ENCODE measurements at regions not wholly inside any gene's neighbourhood (a gene's known extent, or its start where the extent isn't known, plus 50 kb on each side); places are given as distances from the start of the nearest gene placed in this dataset.

DNA sequence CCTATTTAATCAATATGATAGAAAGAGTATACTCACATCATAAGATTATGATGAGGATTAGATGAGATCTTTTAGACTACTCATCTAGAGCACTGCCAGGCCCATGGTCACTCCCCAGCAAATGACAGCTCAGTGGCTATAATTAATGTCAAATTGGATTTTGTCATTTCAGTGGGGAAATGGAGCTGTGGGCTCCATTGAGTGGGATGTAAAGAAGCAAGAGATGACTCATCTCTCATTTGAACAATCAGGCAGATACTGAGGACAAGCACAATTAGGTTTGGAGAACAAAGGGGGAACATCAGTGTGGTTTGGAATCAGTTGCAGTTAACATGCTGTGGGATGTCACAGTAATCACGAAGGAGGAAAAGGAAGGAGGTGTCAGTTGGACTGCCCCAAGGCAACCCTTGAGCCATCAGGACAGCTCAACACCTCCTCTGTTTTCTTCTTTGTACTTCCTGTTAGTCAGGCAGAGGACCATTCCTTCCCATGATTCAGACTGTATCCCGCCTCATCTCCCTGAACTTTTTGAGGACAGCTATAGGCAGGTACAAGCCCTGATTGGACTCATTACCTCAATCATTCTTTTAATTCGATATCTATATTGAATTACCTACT lies 473.7 kb upstream of the ISX start:
- Histone ChIP-seq H3K9me3 (ENCODE audit: control insufficient read depth in 1 of 2, insufficient read depth in 1 of 2, low read depth in 1 of 2, low read length in 2 of 2) (peaks cover 14 to 34% of the 10 kb centered on the region in 2 experiments; a peak in 2 of 4 replicates), H3K4me1 (ENCODE audit: control insufficient read depth in 1 of 2, insufficient read depth in 2 of 2, low read length in 2 of 2) (no peaks in the 10 kb centered on the region), H2AFZ (ENCODE audit: low read depth, low read length, poor library complexity, severe bottlenecking) (no peak overlapping the region), H3K4me3 (replicated peaks in 1 of 2; ENCODE audit: low read depth in 1 of 2, low read length in 2 of 2) (no peak overlapping the region), H3K9me2 (ENCODE audit: insufficient read depth) (no peaks in the 10 kb centered on the region), H3K27ac (ENCODE audit: low read depth, low read length) (no peak overlapping the region), H3K36me3 (ENCODE audit: control insufficient read depth in 1 of 2, insufficient read depth in 2 of 2, low read length in 2 of 2) (no peaks in the 10 kb centered on the region), H3K27me3 (ENCODE audit: insufficient read depth, low read length) (no peaks in the 10 kb centered on the region), H4K20me1 (ENCODE audit: insufficient read depth) (no peaks in the 10 kb centered on the region), H3K9ac (ENCODE audit: low read length) (no peak overlapping the region), H3K79me2 (ENCODE audit: insufficient read depth, low read length) (no peaks in the 10 kb centered on the region), H3K4me2 (ENCODE audit: low read length) (no peak overlapping the region)
- ChIA-PET POLR2A (no interaction called here), RAD21 (ENCODE audit: low non-redundant PET in 1 of 2, low total read pairs in 2 of 2, uncharacterized antibody in 2 of 2, unreplicated experiment in 2 of 2) (no interaction called here), CTCF (no interaction called here)
- intact Hi-C loops (cut with micrococcal nuclease) = no loop called here
- TF ChIP-seq EZH2phosphoT487 (IDR thresholded peaks at IDR 0.05; ENCODE audit: borderline replicate concordance) = no peak
- TF ChIP-seq CBX3 (IDR thresholded peaks at IDR 0.05; ENCODE audit: low read depth) = no peak
- no peak for TF ChIP-seq FOSL1 (IDR thresholded peaks at IDR 0.05; ENCODE audit: low read depth)
- no peak for TF ChIP-seq CEBPB (IDR thresholded peaks at IDR 0.05; ENCODE audit: low read depth)
- TF ChIP-seq SIN3A (IDR thresholded peaks at IDR 0.05; ENCODE audit: low read depth) = no peak
- TF ChIP-seq POLR2AphosphoS5 (IDR thresholded peaks at IDR 0.05; ENCODE audit: low read depth, low read length) = no peak
- TF ChIP-seq YY1 (IDR thresholded peaks at IDR 0.05; ENCODE audit: extremely low read depth, insufficient replicate concordance, low read depth, low read length) = no peak
- TF ChIP-seq MAX (IDR thresholded peaks at IDR 0.05) = no peak
- TF ChIP-seq EGR1 (IDR thresholded peaks at IDR 0.05; ENCODE audit: low read depth) = no peak
- no peak for TF ChIP-seq RAD21 (IDR thresholded peaks at IDR 0.05; ENCODE audit: low read depth)
- TF ChIP-seq EZH2 (IDR thresholded peaks at IDR 0.05) = no peak
- no peak for TF ChIP-seq JUND (IDR thresholded peaks at IDR 0.05)
- TF ChIP-seq TCF7L2 (IDR thresholded peaks at IDR 0.05; ENCODE audit: borderline replicate concordance, extremely low read depth, insufficient read depth, insufficient read length) = no peak
- TF ChIP-seq ZBTB33 (IDR thresholded peaks at IDR 0.05; ENCODE audit: extremely low read depth, insufficient replicate concordance, low read length) = no peak
- TF ChIP-seq SP1 (IDR thresholded peaks at IDR 0.05; ENCODE audit: low read depth) = no peak
- ATAC-seq (no peak), DNase-seq (ENCODE audit: low read depth, low spot score) (no peak)
- BruUV-seq (replicated peaks) = no TSS peak
